DOHH2 (cell line): ENCODE measurements at regions not wholly inside any gene's neighbourhood (a gene's known extent, or its start where the extent isn't known, plus 50 kb on each side); places are given as distances from the start of the nearest gene placed in this dataset.

ENCODE experiments used
- H3F3A ChIP-seq: fragments of 200-600 bp; sonication (generic), shearing (Covaris generic); 2 replicates; pipeline ENCODE4 v1.6.0; 2016; ENCODE audit warnings: antibody characterized with exemption, mild to moderate bottlenecking; ENCODE audit not compliant: control insufficient read depth, insufficient read depth
- H3K27ac ChIP-seq: fragments of 200-600 bp; sonication (generic); 2 replicates; pipeline ENCODE4 v1.5.1; 2014; ENCODE audit warnings: low read depth, mild to moderate bottlenecking, low read length, moderate library complexity
- H3K27me3 ChIP-seq: fragments of 200-600 bp; sonication (generic); 2 replicates; pipeline ENCODE4 v1.6.1; 2014; ENCODE audit warnings: mild to moderate bottlenecking, low read length, mixed read lengths; ENCODE audit not compliant: control insufficient read depth
- H3K36me3 ChIP-seq: fragments of 200-600 bp; sonication (generic); 2 replicates; pipeline ENCODE4 v1.6.1; 2014; ENCODE audit warnings: mild to moderate bottlenecking, low read length, moderate library complexity, mixed read lengths; ENCODE audit not compliant: control insufficient read depth
- H3K4me1 ChIP-seq: fragments of 200-600 bp; sonication (generic); 2 replicates; pipeline ENCODE4 v1.6.1; 2014; ENCODE audit warnings: mild to moderate bottlenecking, low read length, mixed read lengths; ENCODE audit not compliant: control insufficient read depth
- H3K4me2 ChIP-seq: fragments of 200-600 bp; sonication (generic); 2 replicates; pipeline ENCODE4 v1.6.0; 2014; ENCODE audit warnings: mild to moderate bottlenecking, low read length, moderate library complexity
- H3K4me3 ChIP-seq: fragments of 200-600 bp; sonication (generic); 2 replicates; pipeline ENCODE4 v1.5.1; 2014; ENCODE audit warnings: mild to moderate bottlenecking, low read length, mixed read lengths
- H3K79me2 ChIP-seq: fragments of 200-600 bp; sonication (generic); 2 replicates; pipeline ENCODE4 v1.6.1; 2014; ENCODE audit warnings: mild to moderate bottlenecking, low read length, mixed read lengths; ENCODE audit not compliant: control insufficient read depth
- H3K9me2 ChIP-seq: fragments of 200-600 bp; sonication (generic); replicated peaks from 2 replicates; pipeline ENCODE4 v1.6.1; 2014; ENCODE audit warnings: mild to moderate bottlenecking, low read length, mixed read lengths; ENCODE audit not compliant: control insufficient read depth
- H3K9me3 ChIP-seq: fragments of 200-600 bp; sonication (generic); 2 replicates; pipeline ENCODE4 v1.6.1; 2014; ENCODE audit warnings: antibody characterized with exemption, low read length, mixed read lengths; ENCODE audit not compliant: control insufficient read depth, insufficient read depth
- H4K20me1 ChIP-seq: fragments of 200-600 bp; sonication (generic); 2 replicates; pipeline ENCODE4 v1.6.0; 2014; ENCODE audit warnings: low read depth, mild to moderate bottlenecking, antibody characterized with exemption, low read length, moderate library complexity; ENCODE audit not compliant: control insufficient read depth, insufficient read depth
- EZH2phosphoT487 ChIP-seq: fragments of 200-600 bp; sonication (generic); IDR thresholded peaks from 2 replicates; pipeline ENCODE4 v1.6.1; 2017; ENCODE audit warnings: borderline replicate concordance, mild to moderate bottlenecking, antibody characterized with exemption, low read length, moderate library complexity, mixed read lengths
- TF ChIP-seq, protein P1 (sequence below): fragments of 200-600 bp; sonication (generic); IDR thresholded peaks from one replicate; pipeline ENCODE4 v1.5.1; 2014; ENCODE audit warnings: antibody characterized with exemption, mild to moderate bottlenecking, low read depth, low read length; ENCODE audit not compliant: poor library complexity, severe bottlenecking

DNA sequence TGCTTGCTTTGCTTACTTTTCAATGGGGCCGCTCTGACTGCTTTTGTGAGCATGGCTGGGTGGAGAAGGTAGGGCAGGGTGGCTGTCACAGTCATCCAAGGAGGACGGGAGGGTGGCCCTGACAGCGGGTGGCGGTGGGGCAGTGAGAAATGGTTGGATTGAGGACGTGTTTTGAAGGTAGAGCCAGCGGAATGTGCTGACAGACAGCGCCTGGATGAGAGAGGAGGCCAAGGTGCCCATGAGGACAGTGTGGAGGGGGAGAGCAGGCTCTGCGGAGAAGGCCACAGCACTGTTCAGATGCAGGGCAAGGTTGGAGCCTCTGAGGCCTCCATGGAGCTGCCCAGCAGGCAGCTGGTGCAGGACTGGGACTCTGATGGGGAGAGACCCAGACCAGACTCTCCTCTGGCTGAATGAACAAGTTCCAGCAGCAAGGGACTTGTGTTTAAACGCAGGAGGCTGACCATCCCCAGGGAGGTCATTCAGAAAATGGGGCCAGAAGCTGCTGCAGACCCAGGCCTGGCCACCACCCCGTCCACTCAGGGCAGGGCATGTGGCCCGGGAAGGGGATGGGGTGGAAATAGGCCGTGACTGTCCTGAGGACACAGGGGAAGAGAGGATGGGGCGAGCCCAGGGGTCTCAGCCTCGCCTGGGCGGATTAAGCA is 120.3 kb upstream of the PRR20G start:
- H3K27me3 ChIP-seq, result no peaks in the 10 kb centered on the region
- no peaks in the 10 kb centered on the region for H3K4me1 ChIP-seq
- no peaks in the 10 kb centered on the region for H3K9me2 ChIP-seq
- TF ChIP-seq, protein P1, sequence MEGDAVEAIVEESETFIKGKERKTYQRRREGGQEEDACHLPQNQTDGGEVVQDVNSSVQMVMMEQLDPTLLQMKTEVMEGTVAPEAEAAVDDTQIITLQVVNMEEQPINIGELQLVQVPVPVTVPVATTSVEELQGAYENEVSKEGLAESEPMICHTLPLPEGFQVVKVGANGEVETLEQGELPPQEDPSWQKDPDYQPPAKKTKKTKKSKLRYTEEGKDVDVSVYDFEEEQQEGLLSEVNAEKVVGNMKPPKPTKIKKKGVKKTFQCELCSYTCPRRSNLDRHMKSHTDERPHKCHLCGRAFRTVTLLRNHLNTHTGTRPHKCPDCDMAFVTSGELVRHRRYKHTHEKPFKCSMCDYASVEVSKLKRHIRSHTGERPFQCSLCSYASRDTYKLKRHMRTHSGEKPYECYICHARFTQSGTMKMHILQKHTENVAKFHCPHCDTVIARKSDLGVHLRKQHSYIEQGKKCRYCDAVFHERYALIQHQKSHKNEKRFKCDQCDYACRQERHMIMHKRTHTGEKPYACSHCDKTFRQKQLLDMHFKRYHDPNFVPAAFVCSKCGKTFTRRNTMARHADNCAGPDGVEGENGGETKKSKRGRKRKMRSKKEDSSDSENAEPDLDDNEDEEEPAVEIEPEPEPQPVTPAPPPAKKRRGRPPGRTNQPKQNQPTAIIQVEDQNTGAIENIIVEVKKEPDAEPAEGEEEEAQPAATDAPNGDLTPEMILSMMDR, result no peak
- no peak for TF ChIP-seq EZH2phosphoT487
- H3K4me2 ChIP-seq, result no peak overlapping the region
- no peaks in the 10 kb centered on the region for H3F3A ChIP-seq
- no peaks in the 10 kb centered on the region for H3K36me3 ChIP-seq
- H4K20me1 ChIP-seq, result no peaks in the 10 kb centered on the region
- no peak overlapping the region for H3K4me3 ChIP-seq
- no peaks in the 10 kb centered on the region for H3K9me3 ChIP-seq
- H3K27ac ChIP-seq, result no peak overlapping the region
- H3K79me2 ChIP-seq, result no peaks in the 10 kb centered on the region

DNA sequence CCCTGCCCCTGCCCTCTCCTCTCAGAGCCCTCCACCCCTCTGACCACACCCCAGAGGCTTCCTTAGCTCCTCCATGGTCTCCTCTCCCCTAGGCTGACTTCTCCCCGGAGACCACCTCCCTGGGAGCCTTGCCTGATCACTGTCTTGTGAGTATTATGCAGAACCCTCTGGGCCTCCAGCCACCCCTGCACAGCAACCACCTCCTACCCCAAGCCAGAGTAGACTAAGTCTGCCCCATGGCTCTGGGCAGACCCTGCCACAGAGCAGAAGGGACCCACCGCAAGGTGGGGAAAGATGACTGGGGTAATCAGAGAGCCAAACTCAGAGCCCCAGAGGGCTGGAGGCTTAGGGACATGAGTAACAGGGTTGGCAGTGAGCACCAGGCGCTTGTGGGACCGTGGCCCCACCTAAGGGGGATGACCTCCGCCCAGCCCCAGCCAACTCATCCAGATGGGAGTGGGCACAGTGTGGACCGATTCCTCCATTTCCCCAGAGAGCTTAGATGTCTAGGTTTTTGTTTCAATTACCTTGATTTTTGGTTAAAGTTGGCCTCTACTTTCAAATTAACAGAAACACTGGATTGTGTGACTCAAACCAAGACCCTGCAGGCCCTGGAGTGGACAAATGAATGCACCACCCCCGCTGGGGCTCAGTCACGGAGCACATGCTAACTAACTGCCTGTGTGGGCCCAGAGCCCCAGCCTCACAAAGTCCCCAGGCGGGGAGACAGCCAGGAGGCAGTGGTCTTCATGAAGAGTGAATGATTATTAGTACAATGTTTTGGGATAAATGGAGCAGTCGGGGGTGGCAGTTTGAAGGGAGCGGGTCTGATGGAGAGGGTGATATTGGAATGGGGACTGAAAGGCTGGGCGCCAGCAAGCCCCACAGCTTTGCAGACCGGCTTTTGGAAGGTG is 119.4 kb upstream of the PRR20G start:
- Histone ChIP-seq H3K9me2 (no peaks in the 10 kb centered on the region), H3K79me2 (no peaks in the 10 kb centered on the region), H3K36me3 (no peaks in the 10 kb centered on the region), H3K4me3 (no peak overlapping the region), H3K9me3 (no peaks in the 10 kb centered on the region), H4K20me1 (no peaks in the 10 kb centered on the region), H3K27ac (no peak overlapping the region), H3K4me1 (no peaks in the 10 kb centered on the region), H3K27me3 (no peaks in the 10 kb centered on the region), H3K4me2 (no peak overlapping the region), H3F3A (no peaks in the 10 kb centered on the region)
- TF ChIP-seq, protein P1, result no peak
- no peak for TF ChIP-seq EZH2phosphoT487

DNA sequence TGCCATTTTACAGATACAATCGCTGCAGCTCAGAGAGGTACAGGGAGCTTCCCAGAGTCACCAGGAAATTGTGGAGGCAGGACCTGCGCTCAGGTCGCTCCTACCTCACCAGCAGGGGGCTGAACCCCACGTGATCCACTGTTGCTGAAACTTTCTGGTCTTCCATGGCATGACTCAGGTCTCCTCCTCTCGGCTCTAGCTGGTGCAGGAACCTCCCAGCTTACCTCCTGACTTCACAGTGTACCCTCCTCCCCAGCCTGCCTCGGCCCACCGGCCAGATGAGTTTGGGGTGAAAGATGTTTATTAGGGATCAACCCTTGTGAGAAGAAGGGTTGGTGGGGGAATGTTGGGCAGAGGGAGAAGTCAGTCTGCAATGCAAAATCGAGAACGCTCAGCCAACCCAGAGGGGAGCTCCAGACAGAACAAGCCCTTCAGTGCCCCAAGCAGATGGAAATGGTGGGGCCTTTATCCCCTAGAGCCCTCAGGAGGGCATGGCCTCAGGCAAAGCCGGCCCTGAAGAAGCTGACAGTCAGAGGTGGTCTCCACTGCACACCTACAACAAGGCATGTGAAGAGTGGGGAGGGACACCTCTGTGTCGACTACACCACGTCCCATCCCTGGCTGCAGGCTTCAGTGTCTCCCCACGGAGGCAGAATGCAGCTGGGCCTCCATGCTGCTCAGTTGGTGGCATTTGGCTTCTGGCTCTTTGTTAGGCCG is 118.6 kb upstream of the PRR20G start:
- Histone ChIP-seq H3K36me3 (no peaks in the 10 kb centered on the region), H3K27ac (no peak overlapping the region), H3K4me3 (no peak overlapping the region), H3K79me2 (no peaks in the 10 kb centered on the region), H3K9me2 (no peaks in the 10 kb centered on the region), H3K27me3 (no peaks in the 10 kb centered on the region), H3K9me3 (no peaks in the 10 kb centered on the region), H4K20me1 (no peaks in the 10 kb centered on the region), H3K4me1 (no peaks in the 10 kb centered on the region), H3K4me2 (no peak overlapping the region), H3F3A (no peaks in the 10 kb centered on the region)
- TF ChIP-seq, protein P1, result peak; percentile 56
- TF ChIP-seq EZH2phosphoT487, result no peak
